NCI-H2227 treated with DMSO at 0.1 percent for 48 hours (cell line): ENCODE measurements at regions not wholly inside any gene's neighbourhood (a gene's known extent, or its start where the extent isn't known, plus 50 kb on each side); places are given as distances from the start of the nearest gene placed in this dataset.

Experiments
- DNase-seq: peaks from one replicate; lab custom pipeline; 2025; lab: John Stamatoyannopoulos, UW

DNA sequence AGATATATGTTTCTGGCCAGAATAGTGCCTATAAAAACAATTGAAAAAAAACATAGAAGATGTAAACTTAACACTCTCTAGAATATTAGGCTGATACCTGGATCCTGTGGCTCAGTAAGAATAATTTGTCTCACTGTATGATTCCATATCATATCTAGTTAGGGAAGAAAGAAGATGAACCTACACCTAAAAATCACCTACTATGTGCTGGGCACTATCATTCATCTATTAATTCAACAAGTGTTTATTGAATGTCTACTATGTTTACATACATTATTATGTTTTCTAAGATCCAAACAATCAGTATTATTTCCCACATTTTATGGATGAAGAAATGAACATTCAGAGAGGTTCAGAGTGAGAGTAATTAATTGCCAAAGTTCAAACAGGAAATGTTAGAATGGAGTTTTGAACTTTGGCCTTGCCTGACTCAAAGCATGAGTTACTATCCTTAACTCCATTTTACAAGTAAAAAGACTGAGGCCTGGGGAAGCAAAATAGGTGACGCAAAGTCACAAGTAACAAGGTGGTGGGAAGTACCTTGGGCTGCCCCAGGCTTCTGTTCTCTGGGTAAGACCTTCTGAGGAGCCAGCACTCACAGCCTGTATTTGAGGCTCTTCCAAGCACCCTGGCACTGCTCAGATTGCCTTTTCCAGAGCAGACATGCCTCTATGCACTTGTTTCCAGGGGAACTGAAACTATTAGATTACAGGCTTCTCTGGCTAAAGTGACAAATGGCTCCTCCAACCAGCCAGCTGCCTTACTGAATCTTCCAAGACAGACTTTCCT, 111.1 kb upstream of the ACSL4 start:
- no peak for DNase-seq

DNA sequence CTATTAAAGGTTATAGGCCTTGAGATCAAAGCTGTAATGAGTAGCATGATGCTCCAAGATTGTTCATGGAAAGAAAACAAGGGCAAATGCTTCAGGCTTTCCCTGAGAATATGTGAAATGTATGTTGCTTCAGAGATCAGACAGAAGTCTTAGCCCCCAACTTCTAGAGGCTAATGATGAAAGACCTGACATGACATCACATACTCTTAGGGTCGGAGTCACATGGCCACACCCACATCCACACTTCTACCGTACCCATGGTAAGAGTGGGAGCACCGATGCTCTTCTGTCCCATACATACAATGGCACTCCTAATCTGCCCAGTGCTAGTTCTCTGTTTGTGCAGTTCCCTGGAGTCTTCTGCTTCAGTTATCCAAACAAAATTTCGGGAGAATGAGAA, 111.9 kb upstream of the ACSL4 start:
- DNase-seq: no peak

GRCh38 chrX:109845996-109846395, 112.9 kb upstream of the ACSL4 start:
- DNase-seq: no peak

DNA sequence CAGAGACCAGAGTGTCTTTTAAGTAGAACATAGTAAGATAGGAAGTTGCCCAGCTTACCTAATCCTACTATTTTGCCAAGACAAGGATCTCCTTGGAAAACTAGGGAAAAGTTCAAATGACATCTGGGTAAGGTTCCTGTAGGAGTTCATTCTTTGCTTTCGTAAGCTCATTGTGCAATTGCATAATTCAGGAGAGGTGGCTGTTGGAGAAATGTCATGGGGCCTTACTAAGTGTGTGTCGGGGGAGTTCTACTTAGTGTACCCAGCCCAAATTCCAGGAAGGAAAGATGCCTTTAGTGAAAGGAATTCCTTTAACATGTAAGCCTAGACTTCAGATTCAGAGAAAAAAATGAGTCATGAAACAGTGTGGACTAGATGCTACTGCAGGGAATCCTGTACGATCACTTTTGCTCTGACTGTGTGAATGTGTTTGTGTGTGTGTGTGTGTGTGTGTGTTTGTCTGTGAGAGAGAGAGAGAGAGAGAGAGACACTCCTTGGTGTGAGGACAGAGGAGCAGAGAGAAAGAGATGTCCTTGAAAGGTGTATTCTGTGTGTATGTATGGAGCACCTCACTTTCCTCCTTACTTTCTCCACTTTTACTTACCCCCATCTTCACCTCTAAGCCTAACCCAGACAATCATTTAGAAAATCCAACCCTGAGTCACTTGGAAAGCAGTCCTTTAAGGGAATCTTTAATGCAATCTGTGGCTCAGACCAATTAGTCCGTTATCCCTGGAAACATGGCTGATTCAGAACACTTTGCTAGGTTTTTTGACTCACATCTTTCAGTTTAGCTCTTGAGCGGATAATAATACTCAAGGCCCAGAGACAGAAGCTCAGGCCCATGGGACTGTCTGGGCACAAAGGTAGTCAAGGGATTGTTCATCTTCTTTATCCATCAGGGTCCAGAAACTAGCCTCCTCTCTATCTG, 114.5 kb upstream of the ACSL4 start:
- DNase-seq: no peak

DNA sequence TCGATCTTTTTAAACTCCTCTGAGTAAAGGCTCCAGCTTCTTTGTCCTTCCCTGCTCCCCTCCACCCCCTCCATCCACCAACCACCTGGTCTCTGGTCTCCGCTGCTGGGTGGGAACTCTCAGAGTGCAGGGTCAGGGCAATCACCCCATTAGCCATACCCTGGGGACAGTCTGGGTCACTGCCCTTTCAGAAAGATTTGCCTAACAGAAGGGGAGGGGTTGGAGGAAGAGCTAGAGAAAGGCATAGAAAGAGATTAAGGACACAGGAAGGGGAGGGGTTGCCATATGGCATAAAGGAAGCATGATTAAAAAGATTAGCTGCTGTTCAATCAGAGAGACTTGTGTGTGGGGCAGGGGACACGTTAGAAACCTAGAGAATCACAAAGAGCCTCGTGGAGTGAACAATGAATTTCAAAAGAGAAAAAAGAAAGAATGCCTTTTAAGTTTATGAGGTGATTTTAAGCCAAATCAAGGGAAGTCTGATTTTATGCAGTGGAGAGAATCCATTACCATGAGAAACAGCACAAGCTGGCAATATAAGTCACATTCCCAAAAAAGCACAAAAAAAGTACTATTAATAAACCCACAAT, 115.5 kb upstream of the ACSL4 start:
- no peak for DNase-seq

- DNase-seq: no peak
Observed at GRCh38 chrX:109854096-109854495, 121.0 kb upstream of the ACSL4 start.

- no peak for DNase-seq
Observed at GRCh38 chrX:109855501-109855900, 122.4 kb upstream of the ACSL4 start.

DNA sequence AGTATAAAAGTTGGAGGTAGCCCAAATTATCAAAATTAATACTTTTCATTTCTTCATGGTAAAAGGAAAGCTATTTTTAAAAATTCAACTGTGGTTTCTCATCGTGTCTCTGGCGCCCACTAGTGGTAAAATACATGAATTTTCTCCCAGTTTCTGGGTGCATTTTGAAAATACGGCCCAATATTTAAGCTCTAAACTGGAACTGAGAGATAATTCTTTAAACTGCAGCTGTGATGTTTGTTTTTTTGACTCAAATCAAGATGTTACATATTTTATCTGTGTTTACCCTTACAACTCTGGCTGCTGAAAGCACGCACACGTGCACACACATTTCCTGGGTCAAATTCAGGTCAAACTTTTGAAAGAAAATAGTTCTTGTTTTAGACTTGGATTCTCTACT, 123.9 kb upstream of the ACSL4 start:
- no peak for DNase-seq

DNA sequence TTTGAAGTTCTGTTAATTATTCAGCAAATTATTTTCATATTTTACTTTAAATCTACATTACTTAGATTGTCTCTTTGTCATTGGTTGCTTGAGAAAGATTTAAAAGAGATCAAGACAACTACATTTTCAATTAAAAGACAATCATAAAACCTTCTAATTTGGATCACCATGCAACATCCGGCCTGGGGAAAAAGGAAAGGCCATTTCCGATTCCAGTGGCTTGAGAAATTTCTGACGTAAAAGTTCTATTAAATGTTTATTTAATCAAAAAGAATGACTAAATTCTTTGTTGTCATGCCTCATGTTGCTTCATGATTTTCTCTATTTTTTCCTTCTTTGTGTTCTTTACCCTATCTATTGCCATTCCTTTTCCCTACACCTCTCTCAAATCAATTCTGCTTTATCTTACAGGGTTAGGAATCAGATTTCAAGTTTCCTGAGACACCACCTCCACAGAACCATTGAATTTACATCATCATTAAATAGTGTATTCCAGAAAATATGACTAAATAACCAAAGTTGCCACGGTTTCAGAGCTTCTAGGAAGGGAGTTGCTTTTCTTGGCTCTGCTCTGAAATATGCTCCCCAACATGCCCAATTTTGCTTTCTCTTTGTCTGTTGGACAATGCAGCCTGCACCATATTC, 124.6 kb upstream of the ACSL4 start:
- no peak for DNase-seq

DNA sequence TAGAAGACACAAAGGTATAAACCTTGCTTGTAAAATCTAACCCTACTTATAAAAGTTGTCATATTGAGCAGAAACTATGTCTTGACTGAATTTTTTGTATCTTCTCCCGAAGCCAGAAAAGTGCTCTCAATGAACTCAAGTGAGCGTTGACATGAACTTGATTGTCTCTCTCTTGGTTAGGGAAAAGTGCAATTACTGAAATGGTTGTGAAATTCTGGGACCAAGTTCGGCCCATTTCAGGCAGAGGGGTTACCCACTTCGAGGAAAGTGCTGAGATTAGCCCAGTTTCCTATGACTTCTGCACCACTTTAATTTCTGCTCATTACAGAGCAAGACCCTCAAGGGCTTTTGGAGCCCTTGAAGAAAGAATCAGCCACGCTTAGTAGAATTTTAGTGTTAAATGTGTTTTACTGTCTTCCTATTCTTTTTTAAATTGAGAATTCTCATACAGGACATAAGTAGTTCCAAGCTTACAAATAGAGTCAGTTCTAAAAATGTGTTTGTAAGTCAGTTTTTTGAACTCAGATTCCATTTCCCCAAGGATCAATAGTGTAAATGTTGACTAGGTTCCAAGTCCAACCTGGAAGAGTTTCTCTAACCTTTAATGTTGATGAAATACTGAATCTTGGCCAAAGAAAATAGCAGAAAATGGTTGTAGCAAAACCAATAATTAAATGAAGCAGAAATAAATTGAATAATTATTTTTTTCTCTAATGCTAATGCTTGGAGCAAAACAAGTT, 125.7 kb upstream of the ACSL4 start:
- no peak for DNase-seq

DNA sequence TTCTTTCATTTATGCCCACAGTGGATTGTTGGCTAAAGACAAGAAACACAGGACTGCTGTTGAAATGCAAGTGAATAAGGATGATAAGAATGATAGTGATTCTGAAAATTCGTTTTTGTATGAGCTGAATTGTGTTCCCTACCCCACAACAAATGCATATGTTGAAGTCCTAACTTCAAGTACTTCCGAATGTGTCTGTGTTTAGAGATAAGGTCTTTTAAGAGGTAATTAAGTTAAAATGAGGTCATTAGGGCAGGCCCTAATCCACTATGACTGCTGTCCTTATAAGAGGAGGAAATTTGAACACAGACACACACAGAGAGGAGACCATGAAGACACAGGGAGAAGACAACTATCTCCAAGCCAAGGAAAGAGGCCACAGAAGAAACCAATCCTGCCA, 126.6 kb upstream of the ACSL4 start:
- no peak for DNase-seq

- no peak for DNase-seq
Observed at GRCh38 chrX:109862433-109862832, 129.4 kb upstream of the ACSL4 start.

GRCh38 chrX:109863811-109864210, 130.8 kb upstream of the ACSL4 start:
- no peak for DNase-seq

DNA sequence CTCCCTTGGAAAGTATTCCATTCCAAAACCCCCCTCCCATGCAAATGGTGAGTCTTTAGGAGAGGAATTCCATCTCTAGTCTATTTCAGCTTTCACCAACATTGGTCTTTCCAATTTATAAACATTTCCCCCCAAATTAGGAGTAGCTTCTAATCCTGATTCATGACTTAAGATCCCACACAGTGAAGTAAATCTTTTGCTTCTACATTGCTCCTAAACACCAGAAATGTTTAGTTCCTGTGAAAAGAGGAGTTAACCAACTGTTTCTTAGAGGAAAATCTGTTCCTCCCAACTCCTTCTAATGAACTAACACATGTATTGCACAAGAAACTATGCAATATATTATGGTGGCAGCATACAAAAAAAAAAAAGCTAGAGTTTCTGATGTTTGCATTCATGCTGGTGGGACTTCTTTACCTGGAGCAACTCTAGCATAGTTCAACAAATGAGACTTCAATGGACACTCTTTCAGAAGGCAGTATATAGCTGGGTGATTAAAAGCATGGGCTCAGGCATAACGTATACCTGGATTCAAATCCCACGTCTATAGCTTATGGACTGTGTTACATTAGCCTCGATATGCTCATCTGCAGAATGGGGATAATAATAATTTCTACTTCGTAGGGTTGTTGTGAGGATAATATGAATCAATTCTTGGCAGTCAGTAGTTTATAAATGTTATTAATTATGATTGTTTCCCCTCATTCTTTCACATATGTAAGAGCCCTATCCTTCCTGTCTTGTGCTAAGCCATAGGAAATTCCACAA, 131.6 kb upstream of the TMEM164 start:
- DNase-seq: no peak

- no peak for DNase-seq
Observed at GRCh38 chrX:109872021-109872732, 130.7 kb upstream of the TMEM164 start.

- no peak for DNase-seq
Observed at GRCh38 chrX:109873574-109873973, 129.3 kb upstream of the TMEM164 start.

DNA sequence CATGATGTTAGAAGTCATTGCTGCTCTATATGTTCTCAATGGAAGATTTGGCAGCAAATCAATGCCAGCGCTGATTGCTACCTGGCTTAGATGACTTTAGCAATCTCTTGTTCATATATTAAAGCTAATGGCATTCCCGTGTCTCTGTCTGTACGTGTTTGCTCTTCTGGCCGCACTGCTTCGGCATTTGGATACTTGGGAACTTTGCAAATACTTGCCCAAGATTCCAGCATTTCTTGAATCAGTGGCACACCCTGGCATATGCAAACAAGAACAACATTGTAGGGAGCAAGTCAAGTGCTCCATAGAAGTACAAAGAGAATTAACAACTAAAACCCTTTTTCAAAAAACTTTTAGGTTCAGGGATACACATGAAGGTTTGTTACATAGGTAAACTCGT, 128.9 kb upstream of the TMEM164 start:
- DNase-seq: no peak

GRCh38 chrX:109874548-109874947, 128.4 kb upstream of the TMEM164 start:
- no peak for DNase-seq

DNA sequence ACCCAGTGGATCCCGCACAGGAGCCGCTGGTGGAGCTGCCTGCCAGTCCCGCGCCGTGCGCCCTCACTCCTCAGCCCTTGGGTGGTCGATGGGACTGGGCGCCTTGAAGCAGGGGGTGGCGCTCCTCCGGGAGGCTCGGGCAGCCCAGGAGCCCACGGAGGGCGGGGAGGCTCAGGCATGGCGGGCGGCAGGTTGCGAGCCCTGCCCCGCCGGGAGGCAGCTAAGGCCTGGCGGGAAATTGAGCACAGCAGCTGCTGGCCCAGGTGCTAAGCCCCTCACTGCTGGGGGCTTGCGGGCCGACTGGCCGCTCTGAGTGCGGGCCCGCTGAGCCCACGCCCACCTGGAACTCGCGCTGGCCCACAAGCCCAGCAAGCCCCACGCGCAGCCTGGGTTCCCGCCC, 127.1 kb upstream of the TMEM164 start:
- no peak for DNase-seq

DNA sequence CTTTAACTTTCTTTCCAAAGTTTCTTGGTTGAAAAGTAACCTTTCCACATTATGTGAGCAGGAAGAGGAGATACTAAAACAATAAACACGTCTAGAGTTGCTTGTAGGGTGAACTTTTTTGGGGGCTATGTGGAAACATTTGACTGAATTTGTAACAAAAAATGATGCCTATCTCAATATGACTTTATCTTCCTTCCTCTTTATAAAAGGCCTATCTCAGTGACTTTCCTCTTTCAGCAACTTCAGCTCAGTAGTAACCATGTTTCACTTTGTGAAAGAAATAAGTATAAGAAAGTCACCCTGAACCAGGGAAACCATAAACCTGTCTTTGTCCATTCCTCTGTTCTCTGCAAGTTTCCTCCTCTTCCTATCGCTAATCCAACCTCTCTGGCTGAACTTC, 124.7 kb upstream of the TMEM164 start:
- DNase-seq: no peak
